Mucosa of gallbladder (tissue), 1 donor: ENCODE measurements at regions not wholly inside any gene's neighbourhood (a gene's known extent, or its start where the extent isn't known, plus 50 kb on each side); places are given as distances from the start of the nearest gene placed in this dataset.
"Not testable (repeated sequence)": the region's sequence is repeated elsewhere in the genome, so short reads cannot be mapped to it uniquely, and the experiment has no call there.

ENCODE experiments used
- DNase-seq: peaks from one replicate; pipeline ENCODE4 v3.0.0-alpha.2; 2020; ENCODE audit warnings: low spot score
- donor health status: DM: no; HTN: no; CAD: no.

- DNase-seq, result no peak
These were observed 256.5 kb upstream of the FAT1 start for GRCh38 chr4:186979961-186980745.

DNA sequence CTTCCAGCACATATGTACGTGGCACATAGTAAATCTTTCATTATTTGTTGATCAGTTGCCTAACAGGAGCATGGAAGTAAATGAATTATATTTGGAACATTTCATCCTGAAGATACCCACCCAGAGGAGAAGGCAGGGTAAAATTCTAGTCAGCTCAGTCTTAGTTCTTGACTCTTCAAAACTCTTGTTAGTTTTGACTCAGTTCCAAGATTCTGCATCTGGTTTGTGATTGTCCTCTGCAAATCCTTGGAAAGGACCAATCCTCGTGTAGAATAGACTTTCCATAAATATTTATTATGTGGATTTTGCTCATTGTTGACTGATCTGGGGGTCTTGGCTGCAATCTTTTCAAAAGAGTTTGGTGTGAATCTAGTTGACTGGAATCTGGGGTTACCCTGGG lies 257.5 kb upstream of the FAT1 start:
- DNase-seq, result no peak

- DNase-seq, result no peak
These were observed 258.5 kb upstream of the FAT1 start for GRCh38 chr4:186982160-186982559.

DNA sequence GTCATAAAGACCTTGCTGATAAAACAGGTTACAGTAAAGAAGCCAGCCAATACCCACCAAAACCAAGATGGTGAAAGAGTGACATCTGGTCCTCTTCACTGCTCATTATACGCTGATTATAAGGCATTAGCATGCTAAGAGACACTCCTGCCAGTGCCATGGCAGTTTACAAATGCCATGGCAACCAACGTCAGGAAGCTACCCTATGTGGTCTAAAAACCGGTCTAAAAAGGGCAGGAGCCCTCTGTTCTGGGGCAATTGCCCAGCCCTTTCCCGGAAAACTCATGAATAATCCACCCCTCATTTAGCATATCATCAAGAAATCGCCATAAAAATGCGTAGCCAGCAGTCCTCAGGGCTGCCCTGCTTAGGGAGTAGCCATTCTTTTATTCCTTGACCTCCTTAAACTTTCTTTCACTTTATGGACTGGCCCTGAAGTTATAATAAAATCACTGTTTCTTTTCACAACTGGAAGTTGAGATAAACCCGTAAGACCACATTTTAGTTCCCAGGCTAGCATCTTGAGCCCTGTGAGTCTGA lies 260.5 kb upstream of the FAT1 start:
- no peak for DNase-seq

- no peak for DNase-seq
These were observed 276.0 kb upstream of the FAT1 start for GRCh38 chr4:186999686-187000085.

GRCh38 chr4:187000281-187000680 lies 276.6 kb upstream of the FAT1 start:
- peak; percentile 31 for DNase-seq

DNA sequence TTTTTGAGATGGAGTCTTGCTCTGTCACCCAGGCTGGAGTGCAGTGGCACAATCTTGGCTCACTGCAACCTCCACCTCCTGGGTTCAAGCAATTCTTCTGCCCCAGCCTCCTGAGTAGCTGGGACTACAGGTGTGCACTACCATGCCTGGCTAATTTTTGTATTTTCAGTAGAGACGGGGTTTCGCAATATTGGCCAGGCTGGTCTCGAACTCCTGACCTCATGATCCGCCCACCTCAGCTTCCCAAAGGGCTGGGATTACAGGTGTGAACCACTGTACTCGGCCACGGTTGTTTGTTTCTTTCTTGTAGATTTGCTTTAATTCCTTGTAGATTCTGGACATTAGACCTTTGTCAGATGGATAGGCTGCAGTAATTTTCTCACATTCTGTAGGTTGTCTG lies 278.5 kb upstream of the FAT1 start:
- not testable (repeated sequence) for DNase-seq

DNA sequence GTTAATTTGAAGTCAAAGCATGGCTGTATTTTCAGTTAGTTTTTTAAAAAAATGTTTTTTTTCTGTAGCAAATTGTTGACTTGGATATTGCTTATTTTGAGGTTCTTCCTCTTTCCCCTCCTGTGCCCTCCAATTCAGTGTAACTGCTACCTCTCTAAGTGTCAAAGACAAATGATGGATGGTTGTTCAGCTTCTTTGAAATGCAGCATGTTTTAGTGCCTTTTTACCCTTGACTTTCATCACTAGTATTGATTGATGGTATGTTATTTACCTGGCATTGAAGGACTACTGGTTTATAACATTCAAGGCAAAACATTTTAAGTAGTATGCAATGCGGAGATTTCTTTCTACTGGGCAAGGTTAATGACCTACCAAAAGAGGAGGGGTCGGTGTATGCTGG lies 281.0 kb upstream of the FAT1 start:
- no peak for DNase-seq

DNA sequence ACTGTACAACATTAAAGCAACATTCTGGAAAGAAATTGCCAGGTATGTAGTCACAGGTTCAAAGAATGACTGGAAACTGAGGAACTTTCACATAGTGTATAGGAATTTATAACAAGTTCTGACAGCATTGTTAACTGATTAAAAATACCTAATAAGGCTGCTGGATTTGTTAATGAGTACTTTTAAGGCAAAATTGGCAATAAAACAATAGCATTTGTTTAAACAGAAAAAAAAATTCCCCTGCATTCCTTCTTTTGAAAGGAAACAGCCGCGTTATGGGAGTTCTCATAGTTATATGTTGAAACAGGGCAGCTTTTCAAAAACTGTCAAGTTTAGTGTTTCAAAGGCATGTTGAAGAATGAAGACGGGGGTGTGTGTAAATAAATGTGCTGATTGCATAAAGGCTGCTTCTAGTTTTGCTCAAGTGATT lies 282.5 kb upstream of the FAT1 start:
- no peak for DNase-seq

DNA sequence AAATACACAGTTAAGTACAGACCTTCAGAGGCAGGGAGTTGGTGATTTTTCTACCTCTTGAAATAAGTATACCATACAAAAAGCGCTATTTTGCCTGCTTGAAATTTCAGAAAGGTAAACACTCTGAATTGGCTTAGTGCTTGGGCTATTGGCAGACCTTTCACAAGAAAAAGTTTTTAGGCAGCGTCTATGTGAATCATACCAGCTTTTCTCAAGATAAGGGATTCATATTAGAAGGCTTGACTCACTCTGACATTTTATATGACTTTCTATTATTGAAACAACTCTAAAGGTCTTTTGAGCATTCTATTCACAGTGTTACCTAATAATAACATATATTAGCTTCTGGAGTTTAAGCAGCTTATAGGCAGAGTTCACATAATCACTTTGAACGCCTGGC lies 286.4 kb upstream of the FAT1 start:
- no peak for DNase-seq

DNA sequence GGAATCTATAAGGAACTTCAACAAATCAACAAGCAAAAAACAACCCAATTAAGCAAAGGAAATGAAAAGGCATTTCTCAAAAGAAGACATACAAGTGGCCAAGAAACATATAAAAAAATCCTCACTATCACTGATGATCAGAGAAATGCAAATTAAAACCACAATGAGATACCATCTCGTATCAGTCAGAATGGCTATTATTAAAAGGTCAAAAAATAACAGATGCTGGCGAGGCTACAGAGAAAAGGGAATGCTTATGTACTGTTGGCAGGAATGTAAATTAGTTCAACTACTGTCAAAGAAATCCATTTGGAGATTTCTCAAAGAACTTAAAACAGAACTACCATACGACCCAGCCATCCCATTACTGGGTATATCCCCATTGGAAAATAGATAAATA lies 292.4 kb upstream of the FAT1 start:
- DNase-seq, result no peak

DNA sequence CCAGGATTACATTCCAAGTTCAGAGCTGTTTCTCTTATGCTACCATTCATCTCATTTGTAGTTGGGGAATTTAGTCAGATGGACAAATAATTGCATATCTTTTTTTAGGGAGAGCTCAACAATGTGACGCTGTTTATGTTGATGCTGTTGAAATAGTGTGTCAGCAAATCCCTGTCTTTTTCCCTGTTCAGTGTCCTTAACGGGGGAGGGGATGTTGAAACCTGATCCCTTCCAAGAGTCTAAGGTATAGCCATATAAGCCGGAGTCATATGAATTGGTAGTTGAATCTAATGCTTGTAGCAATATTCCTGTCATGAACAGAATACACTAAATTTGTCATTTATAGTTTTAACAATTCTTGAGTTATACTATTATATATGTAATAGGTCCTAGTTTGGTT lies 293.5 kb upstream of the FAT1 start:
- no peak for DNase-seq

- DNase-seq, result no peak
These were observed 296.2 kb upstream of the FAT1 start for GRCh38 chr4:187019896-187020295.

GRCh38 chr4:187020676-187021075 lies 297.0 kb upstream of the FAT1 start:
- no peak for DNase-seq

- no peak for DNase-seq
These were observed 298.0 kb upstream of the FAT1 start for GRCh38 chr4:187021436-187022205.

DNA sequence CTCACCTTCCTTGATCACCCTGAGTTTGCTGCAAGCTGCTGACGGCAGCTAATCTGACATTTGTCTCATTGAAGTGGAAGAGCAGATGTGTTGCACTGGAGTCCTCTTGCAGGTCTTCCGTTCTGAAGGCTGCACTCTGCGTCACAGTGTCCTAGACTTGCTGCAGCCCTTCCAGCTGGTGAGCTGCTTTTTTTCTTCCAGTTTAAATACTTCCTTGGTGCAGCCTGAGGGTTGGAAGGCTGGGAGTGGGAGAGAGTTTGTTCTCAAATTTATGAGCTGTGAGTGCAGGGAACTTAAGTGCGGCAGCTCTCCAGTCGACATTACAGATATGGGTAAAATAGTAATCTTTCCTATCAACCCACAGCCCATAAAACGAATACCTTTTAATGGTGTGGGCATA lies 303.6 kb upstream of the FAT1 start:
- DNase-seq, result no peak

GRCh38 chr4:187042251-187042650 lies 318.6 kb upstream of the FAT1 start:
- no peak for DNase-seq

DNA sequence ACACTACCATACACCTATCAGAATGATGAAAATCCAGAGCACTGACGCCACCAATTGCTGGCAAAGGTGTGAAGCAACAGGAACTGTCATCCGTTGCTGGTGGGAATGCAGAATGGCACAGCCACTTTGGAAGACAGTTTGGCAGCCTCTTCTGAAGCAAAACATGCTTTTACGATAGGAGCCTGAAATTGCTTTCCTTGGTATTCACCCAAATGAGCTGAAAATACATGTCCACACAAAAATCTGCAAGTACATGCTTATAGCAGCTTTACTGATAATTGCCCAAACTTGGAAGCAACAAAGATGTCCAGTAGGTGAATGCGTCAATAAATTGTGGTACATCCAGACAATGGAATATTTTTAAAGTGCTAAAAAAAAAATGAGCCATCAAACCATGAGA lies 322.8 kb upstream of the FAT1 start:
- DNase-seq, result no peak

DNA sequence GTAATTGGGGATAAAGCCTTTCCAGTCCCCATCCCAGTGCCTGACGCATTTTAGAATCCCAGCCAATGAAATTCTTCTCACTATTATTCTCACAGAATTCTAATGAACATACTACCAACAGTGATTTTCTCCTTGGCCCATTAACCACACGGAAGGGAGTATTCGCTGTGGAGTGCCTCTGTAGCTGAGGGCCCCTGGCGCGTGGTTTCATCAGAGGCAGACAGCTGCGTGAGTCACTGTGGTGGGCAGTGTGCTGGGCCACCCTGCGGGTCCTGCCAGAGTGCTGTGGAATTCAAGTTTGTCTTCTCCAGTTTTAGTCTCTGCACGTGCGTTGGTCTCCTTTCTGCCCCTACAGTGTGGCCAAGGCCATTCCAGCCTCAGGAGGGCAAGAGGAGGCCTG lies 335.4 kb upstream of the FAT1 start:
- no peak for DNase-seq

- no peak for DNase-seq
These were observed 336.2 kb upstream of the FAT1 start for GRCh38 chr4:187059895-187060294.

GRCh38 chr4:187060551-187060950 lies 336.9 kb upstream of the FAT1 start:
- DNase-seq, result no peak

- no peak for DNase-seq
These were observed 339.6 kb upstream of the FAT1 start for GRCh38 chr4:187063251-187063650.

DNA sequence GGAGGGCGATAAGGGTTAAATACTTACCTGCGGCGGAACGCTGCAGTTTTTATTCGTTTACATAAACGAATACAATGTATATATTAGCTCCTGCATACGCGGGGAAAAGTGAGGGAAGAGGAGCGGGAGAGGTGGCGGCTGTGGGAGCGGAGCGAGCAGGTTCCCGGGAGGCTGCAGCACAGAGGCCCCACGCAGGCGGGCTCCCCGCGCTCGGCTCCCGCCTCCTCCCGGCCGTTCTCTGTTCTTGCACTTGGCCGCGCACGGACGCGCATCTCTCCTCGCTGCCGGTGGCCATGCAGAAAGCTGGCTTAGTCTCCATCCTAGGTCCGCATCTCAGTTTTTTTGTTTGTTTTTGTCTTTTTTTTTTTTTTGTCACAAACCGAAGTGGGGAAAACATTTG lies 340.4 kb upstream of the FAT1 start:
- DNase-seq, result no peak
